22Rv1 (cell line): ENCODE measurements at regions not wholly inside any gene's neighbourhood (a gene's known extent, or its start where the extent isn't known, plus 50 kb on each side); places are given as distances from the start of the nearest gene placed in this dataset.

ENCODE experiments used
- CTCF ChIP-seq: fragments of 450-650 bp; IDR thresholded peaks from 2 replicates; pipeline ENCODE4 v1.5.1; 2017; ENCODE audit warnings: mild to moderate bottlenecking
- ZFX ChIP-seq: fragments of 450-650 bp; IDR thresholded peaks from 2 replicates; pipeline ENCODE4 v1.6.1; 2017; ENCODE audit warnings: antibody characterized with exemption, borderline replicate concordance

GRCh38 chr4:56215901-56216300 is 171.4 kb downstream of the AASDH start:
- TF ChIP-seq CTCF (no peak), ZFX (no peak)
